ENCODE measurements at regions not wholly inside any gene's neighbourhood (a gene's known extent, or its start where the extent isn't known, plus 50 kb on each side); places are given as distances from the start of the nearest gene placed in this dataset.
A peak's percentile ranks its signal among the peaks of the same experiment; 100 is the strongest.
"Not testable (repeated sequence)": the region's sequence is repeated elsewhere in the genome, so short reads cannot be mapped to it uniquely, and the experiment has no call there.

- H3K4me3 ChIP-seq (ENCODE audit: low read depth, low read length): no peak overlapping the region
- H3K4me1 ChIP-seq (ENCODE audit: control insufficient read depth, insufficient read depth, low read length, unreplicated experiment): no peaks in the 10 kb centered on the region
- H3K27me3 ChIP-seq (ENCODE audit: insufficient read depth, low read length): no peaks in the 10 kb centered on the region
- no peak overlapping the region for H3K27ac ChIP-seq (ENCODE audit: low read depth, low read length)
- H3K79me2 ChIP-seq (ENCODE audit: control insufficient read depth, insufficient read depth, low read length, unreplicated experiment): no peaks in the 10 kb centered on the region
- no peaks in the 10 kb centered on the region for H3K36me3 ChIP-seq (ENCODE audit: insufficient read depth, low read length)
- no peak overlapping the region for H2AFZ ChIP-seq (ENCODE audit: low read length, unreplicated experiment)
Measured at GRCh38 chrY:18936831-18937230, 163.3 kb upstream of the HSFY2 start.

- Histone ChIP-seq H2AFZ (ENCODE audit: low read length, unreplicated experiment) (no peak overlapping the region), H3K4me1 (ENCODE audit: control insufficient read depth, insufficient read depth, low read length, unreplicated experiment) (peaks cover 6% of the 10 kb centered on the region), H3K27me3 (ENCODE audit: insufficient read depth, low read length) (no peaks in the 10 kb centered on the region), H3K27ac (ENCODE audit: low read depth, low read length) (no peak overlapping the region), H3K4me3 (ENCODE audit: low read depth, low read length) (no peak overlapping the region), H3K79me2 (ENCODE audit: control insufficient read depth, insufficient read depth, low read length, unreplicated experiment) (no peaks in the 10 kb centered on the region), H3K36me3 (ENCODE audit: insufficient read depth, low read length) (no peaks in the 10 kb centered on the region)
Measured at GRCh38 chrY:18919256-18919655, 145.7 kb upstream of the HSFY2 start.

- peaks cover 5% of the 10 kb centered on the region for H3K4me1 ChIP-seq (ENCODE audit: control insufficient read depth, insufficient read depth, low read length, unreplicated experiment)
- no peak overlapping the region for H3K27ac ChIP-seq (ENCODE audit: low read depth, low read length)
- no peak overlapping the region for H3K4me3 ChIP-seq (ENCODE audit: low read depth, low read length)
- H2AFZ ChIP-seq (ENCODE audit: low read length, unreplicated experiment): no peak overlapping the region
- H3K27me3 ChIP-seq (ENCODE audit: insufficient read depth, low read length): no peaks in the 10 kb centered on the region
- no peaks in the 10 kb centered on the region for H3K36me3 ChIP-seq (ENCODE audit: insufficient read depth, low read length)
- H3K79me2 ChIP-seq (ENCODE audit: control insufficient read depth, insufficient read depth, low read length, unreplicated experiment): no peaks in the 10 kb centered on the region
Measured at GRCh38 chrY:18912846-18913245, 139.3 kb upstream of the HSFY2 start.

- peaks cover 5% of the 10 kb centered on the region for H3K4me1 ChIP-seq (ENCODE audit: control insufficient read depth, insufficient read depth, low read length, unreplicated experiment)
- no peak overlapping the region for H3K4me3 ChIP-seq (ENCODE audit: low read depth, low read length)
- H3K36me3 ChIP-seq (ENCODE audit: insufficient read depth, low read length): no peaks in the 10 kb centered on the region
- no peak overlapping the region for H2AFZ ChIP-seq (ENCODE audit: low read length, unreplicated experiment)
- H3K27me3 ChIP-seq (ENCODE audit: insufficient read depth, low read length): no peaks in the 10 kb centered on the region
- H3K27ac ChIP-seq (ENCODE audit: low read depth, low read length): peak overlapping the region; percentile 32
- no peaks in the 10 kb centered on the region for H3K79me2 ChIP-seq (ENCODE audit: control insufficient read depth, insufficient read depth, low read length, unreplicated experiment)
Measured at GRCh38 chrY:18909846-18910245, 136.3 kb upstream of the HSFY2 start.

- H2AFZ ChIP-seq (ENCODE audit: low read length, unreplicated experiment); H3K4me1 ChIP-seq (ENCODE audit: control insufficient read depth, insufficient read depth, low read length, unreplicated experiment); H3K36me3 ChIP-seq (ENCODE audit: insufficient read depth, low read length); H3K27me3 ChIP-seq (ENCODE audit: insufficient read depth, low read length); H3K79me2 ChIP-seq (ENCODE audit: control insufficient read depth, insufficient read depth, low read length, unreplicated experiment); H3K27ac ChIP-seq (ENCODE audit: low read depth, low read length); H3K4me3 ChIP-seq (ENCODE audit: low read depth, low read length): not testable (repeated sequence)
Measured at GRCh38 chrY:18906198-18906597, 132.7 kb upstream of the HSFY2 start.

GRCh38 chrY:18904296-18904695 lies 130.8 kb upstream of the HSFY2 start:
- H3K27ac ChIP-seq (ENCODE audit: low read depth, low read length): no peak overlapping the region
- H3K4me3 ChIP-seq (ENCODE audit: low read depth, low read length): no peak overlapping the region
- no peaks in the 10 kb centered on the region for H3K4me1 ChIP-seq (ENCODE audit: control insufficient read depth, insufficient read depth, low read length, unreplicated experiment)
- H3K27me3 ChIP-seq (ENCODE audit: insufficient read depth, low read length): no peaks in the 10 kb centered on the region
- H3K36me3 ChIP-seq (ENCODE audit: insufficient read depth, low read length): no peaks in the 10 kb centered on the region
- H3K79me2 ChIP-seq (ENCODE audit: control insufficient read depth, insufficient read depth, low read length, unreplicated experiment): no peaks in the 10 kb centered on the region
- H2AFZ ChIP-seq (ENCODE audit: low read length, unreplicated experiment): no peak overlapping the region

GRCh38 chrY:18891994-18892393 lies 118.5 kb upstream of the HSFY2 start:
- no peaks in the 10 kb centered on the region for H3K4me1 ChIP-seq (ENCODE audit: control insufficient read depth, insufficient read depth, low read length, unreplicated experiment)
- H3K27me3 ChIP-seq (ENCODE audit: insufficient read depth, low read length): no peaks in the 10 kb centered on the region
- H3K79me2 ChIP-seq (ENCODE audit: control insufficient read depth, insufficient read depth, low read length, unreplicated experiment): no peaks in the 10 kb centered on the region
- H2AFZ ChIP-seq (ENCODE audit: low read length, unreplicated experiment): no peak overlapping the region
- H3K4me3 ChIP-seq (ENCODE audit: low read depth, low read length): no peak overlapping the region
- no peaks in the 10 kb centered on the region for H3K36me3 ChIP-seq (ENCODE audit: insufficient read depth, low read length)
- no peak overlapping the region for H3K27ac ChIP-seq (ENCODE audit: low read depth, low read length)

- Histone ChIP-seq H3K4me3 (ENCODE audit: low read depth, low read length) (no peak overlapping the region), H3K4me1 (ENCODE audit: control insufficient read depth, insufficient read depth, low read length, unreplicated experiment) (no peaks in the 10 kb centered on the region), H3K27ac (ENCODE audit: low read depth, low read length) (no peak overlapping the region), H3K79me2 (ENCODE audit: control insufficient read depth, insufficient read depth, low read length, unreplicated experiment) (no peaks in the 10 kb centered on the region), H3K36me3 (ENCODE audit: insufficient read depth, low read length) (no peaks in the 10 kb centered on the region), H3K27me3 (ENCODE audit: insufficient read depth, low read length) (no peaks in the 10 kb centered on the region), H2AFZ (ENCODE audit: low read length, unreplicated experiment) (no peak overlapping the region)
Measured at GRCh38 chrY:18889548-18889947, 116.0 kb upstream of the HSFY2 start.

GRCh38 chrY:18884748-18885147 lies 111.2 kb upstream of the HSFY2 start:
- no peaks in the 10 kb centered on the region for H3K4me1 ChIP-seq (ENCODE audit: control insufficient read depth, insufficient read depth, low read length, unreplicated experiment)
- H3K4me3 ChIP-seq (ENCODE audit: low read depth, low read length): no peak overlapping the region
- H3K27me3 ChIP-seq (ENCODE audit: insufficient read depth, low read length): no peaks in the 10 kb centered on the region
- no peak overlapping the region for H2AFZ ChIP-seq (ENCODE audit: low read length, unreplicated experiment)
- no peaks in the 10 kb centered on the region for H3K36me3 ChIP-seq (ENCODE audit: insufficient read depth, low read length)
- no peak overlapping the region for H3K27ac ChIP-seq (ENCODE audit: low read depth, low read length)
- H3K79me2 ChIP-seq (ENCODE audit: control insufficient read depth, insufficient read depth, low read length, unreplicated experiment): no peaks in the 10 kb centered on the region

GRCh38 chrY:18869145-18869544 lies 95.6 kb upstream of the HSFY2 start:
- not testable (repeated sequence) for H3K79me2 ChIP-seq (ENCODE audit: control insufficient read depth, insufficient read depth, low read length, unreplicated experiment); H3K27ac ChIP-seq (ENCODE audit: low read depth, low read length); H3K36me3 ChIP-seq (ENCODE audit: insufficient read depth, low read length); H3K4me3 ChIP-seq (ENCODE audit: low read depth, low read length); H3K4me1 ChIP-seq (ENCODE audit: control insufficient read depth, insufficient read depth, low read length, unreplicated experiment); H2AFZ ChIP-seq (ENCODE audit: low read length, unreplicated experiment); H3K27me3 ChIP-seq (ENCODE audit: insufficient read depth, low read length)

- not testable (repeated sequence) for H2AFZ ChIP-seq (ENCODE audit: low read length, unreplicated experiment); H3K79me2 ChIP-seq (ENCODE audit: control insufficient read depth, insufficient read depth, low read length, unreplicated experiment); H3K36me3 ChIP-seq (ENCODE audit: insufficient read depth, low read length); H3K4me1 ChIP-seq (ENCODE audit: control insufficient read depth, insufficient read depth, low read length, unreplicated experiment); H3K27me3 ChIP-seq (ENCODE audit: insufficient read depth, low read length); H3K4me3 ChIP-seq (ENCODE audit: low read depth, low read length); H3K27ac ChIP-seq (ENCODE audit: low read depth, low read length)
Measured at GRCh38 chrY:18866887-18867551, 93.5 kb upstream of the HSFY2 start.

All from ACC112 (cell line).